SK-N-SH (cell line): ENCODE measurements at regions not wholly inside any gene's neighbourhood (a gene's known extent, or its start where the extent isn't known, plus 50 kb on each side); places are given as distances from the start of the nearest gene placed in this dataset.
"Not testable (repeated sequence)": the region's sequence is repeated elsewhere in the genome, so short reads cannot be mapped to it uniquely, and the experiment has no call there.

Source experiments
- CHD2 ChIP-seq: fragments of 150-350 bp; IDR thresholded peaks from 2 replicates; pipeline ENCODE4 v1.6.1; 2018; ENCODE audit warnings: low read length; ENCODE audit not compliant: partially characterized antibody
- EP300 ChIP-seq, 2 experiments: IDR thresholded peaks; 2 replicates each; pipeline versions ENCODE4 v1.4.0 to v1.6.1; 2012; ENCODE audit warnings: borderline replicate concordance in 1 of 2, low read depth in 1 of 2, low read length in 1 of 2
- EZH2phosphoT487 ChIP-seq: fragments of 200-600 bp; sonication (generic); IDR thresholded peaks from 2 replicates; pipeline ENCODE4 v1.6.1; 2017; ENCODE audit warnings: low read depth, mixed run types, mild to moderate bottlenecking, antibody characterized with exemption, moderate library complexity, borderline replicate concordance
- FOXJ3 ChIP-seq: sonication (generic); formaldehyde crosslinking; IDR thresholded peaks from 2 replicates; pipeline ENCODE4 v1.5.1; 2020; ENCODE audit warnings: mild to moderate bottlenecking, missing genetic modification reagents
- FOXM1 ChIP-seq: IDR thresholded peaks from 2 replicates; pipeline ENCODE4 v1.4.0; 2012; ENCODE audit warnings: low read depth, mild to moderate bottlenecking
- POLR2AphosphoS5 ChIP-seq: IDR thresholded peaks from 2 replicates; pipeline ENCODE4 v1.6.1; 2012; ENCODE audit warnings: low read depth, low read length
- RAD21 ChIP-seq: IDR thresholded peaks from 2 replicates; pipeline ENCODE4 v1.6.1; 2012; ENCODE audit warnings: mild to moderate bottlenecking, low read length
- RFX5 ChIP-seq: IDR thresholded peaks from 2 replicates; pipeline ENCODE4 v1.6.1; 2012; ENCODE audit warnings: mild to moderate bottlenecking, improper control_type of control experiment, low read length
- SMC3 ChIP-seq: IDR thresholded peaks from 2 replicates; pipeline ENCODE4 v1.6.1; 2012; ENCODE audit warnings: low read depth, low read length, improper control_type of control experiment
- TAF1 ChIP-seq: IDR thresholded peaks from 2 replicates; pipeline ENCODE4 v1.6.1; 2012; ENCODE audit warnings: low read depth, mild to moderate bottlenecking, low read length, moderate library complexity, borderline replicate concordance
- TF ChIP-seq, protein P1 (sequence below): fragments of 200-600 bp; sonication (generic); IDR thresholded peaks from 2 replicates; pipeline ENCODE4 v1.6.1; 2017; ENCODE audit warnings: antibody characterized with exemption, mild to moderate bottlenecking, moderate library complexity
- TF ChIP-seq, protein P2 (sequence below): fragments of 150-350 bp; IDR thresholded peaks from 2 replicates; pipeline ENCODE4 v1.6.1; 2016; ENCODE audit warnings: mild to moderate bottlenecking, low read depth, low read length
- TF ChIP-seq, protein P3 (sequence below): IDR thresholded peaks from 2 replicates; pipeline ENCODE4 v1.4.0; 2012; ENCODE audit warnings: low read depth
- TF ChIP-seq, protein P4 (sequence below): IDR thresholded peaks from 2 replicates; pipeline ENCODE4 v1.4.0; 2012; ENCODE audit warnings: low read depth, borderline replicate concordance

DNA sequence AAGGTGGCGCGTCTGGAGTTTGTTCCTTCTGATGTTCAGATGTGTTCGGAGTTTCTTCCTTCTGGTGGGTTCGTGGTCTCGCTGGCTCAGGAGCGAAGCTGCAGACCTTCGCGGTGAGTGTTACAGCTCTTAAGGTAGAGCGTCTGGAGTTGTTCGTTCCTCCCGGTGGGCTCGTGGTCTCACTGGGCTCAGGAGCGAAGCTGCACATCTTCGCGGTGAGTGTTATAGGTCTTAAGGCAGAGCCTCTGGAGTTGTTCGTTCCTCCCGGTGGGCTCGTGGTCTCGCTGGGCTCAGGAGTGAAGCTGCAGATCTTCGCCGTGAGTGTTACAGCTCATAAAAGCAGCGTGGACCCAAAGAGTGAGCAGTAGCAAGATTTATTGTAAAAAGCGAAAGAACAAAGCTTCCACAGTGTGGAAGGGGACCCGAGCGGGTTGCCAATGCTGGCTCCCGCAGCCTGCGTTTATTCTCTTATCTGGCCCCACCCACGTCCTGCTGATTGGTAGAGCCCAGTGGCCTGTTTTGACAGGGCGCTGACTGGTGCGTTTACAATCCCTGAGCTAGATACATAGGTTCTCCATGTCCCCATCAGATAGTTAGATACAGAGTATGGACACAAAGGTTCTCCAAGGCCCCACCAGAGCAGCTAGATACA is 322.5 kb upstream of the KCND2 start:
- TF ChIP-seq, protein P1, sequence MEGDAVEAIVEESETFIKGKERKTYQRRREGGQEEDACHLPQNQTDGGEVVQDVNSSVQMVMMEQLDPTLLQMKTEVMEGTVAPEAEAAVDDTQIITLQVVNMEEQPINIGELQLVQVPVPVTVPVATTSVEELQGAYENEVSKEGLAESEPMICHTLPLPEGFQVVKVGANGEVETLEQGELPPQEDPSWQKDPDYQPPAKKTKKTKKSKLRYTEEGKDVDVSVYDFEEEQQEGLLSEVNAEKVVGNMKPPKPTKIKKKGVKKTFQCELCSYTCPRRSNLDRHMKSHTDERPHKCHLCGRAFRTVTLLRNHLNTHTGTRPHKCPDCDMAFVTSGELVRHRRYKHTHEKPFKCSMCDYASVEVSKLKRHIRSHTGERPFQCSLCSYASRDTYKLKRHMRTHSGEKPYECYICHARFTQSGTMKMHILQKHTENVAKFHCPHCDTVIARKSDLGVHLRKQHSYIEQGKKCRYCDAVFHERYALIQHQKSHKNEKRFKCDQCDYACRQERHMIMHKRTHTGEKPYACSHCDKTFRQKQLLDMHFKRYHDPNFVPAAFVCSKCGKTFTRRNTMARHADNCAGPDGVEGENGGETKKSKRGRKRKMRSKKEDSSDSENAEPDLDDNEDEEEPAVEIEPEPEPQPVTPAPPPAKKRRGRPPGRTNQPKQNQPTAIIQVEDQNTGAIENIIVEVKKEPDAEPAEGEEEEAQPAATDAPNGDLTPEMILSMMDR = not testable (repeated sequence)
- TF ChIP-seq CHD2; SMC3; EP300 (IDR thresholded peaks at IDR 0.05; ENCODE audit: borderline replicate concordance in 1 of 2, low read depth in 1 of 2, low read length in 1 of 2); RAD21; POLR2AphosphoS5; FOXJ3; EZH2phosphoT487; TAF1; RFX5; FOXM1: not testable (repeated sequence)
- TF ChIP-seq, protein P2, sequence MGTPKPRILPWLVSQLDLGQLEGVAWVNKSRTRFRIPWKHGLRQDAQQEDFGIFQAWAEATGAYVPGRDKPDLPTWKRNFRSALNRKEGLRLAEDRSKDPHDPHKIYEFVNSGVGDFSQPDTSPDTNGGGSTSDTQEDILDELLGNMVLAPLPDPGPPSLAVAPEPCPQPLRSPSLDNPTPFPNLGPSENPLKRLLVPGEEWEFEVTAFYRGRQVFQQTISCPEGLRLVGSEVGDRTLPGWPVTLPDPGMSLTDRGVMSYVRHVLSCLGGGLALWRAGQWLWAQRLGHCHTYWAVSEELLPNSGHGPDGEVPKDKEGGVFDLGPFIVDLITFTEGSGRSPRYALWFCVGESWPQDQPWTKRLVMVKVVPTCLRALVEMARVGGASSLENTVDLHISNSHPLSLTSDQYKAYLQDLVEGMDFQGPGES = not testable (repeated sequence)
- TF ChIP-seq, protein P3, sequence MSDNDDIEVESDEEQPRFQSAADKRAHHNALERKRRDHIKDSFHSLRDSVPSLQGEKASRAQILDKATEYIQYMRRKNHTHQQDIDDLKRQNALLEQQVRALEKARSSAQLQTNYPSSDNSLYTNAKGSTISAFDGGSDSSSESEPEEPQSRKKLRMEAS = not testable (repeated sequence)
- TF ChIP-seq, protein P4, sequence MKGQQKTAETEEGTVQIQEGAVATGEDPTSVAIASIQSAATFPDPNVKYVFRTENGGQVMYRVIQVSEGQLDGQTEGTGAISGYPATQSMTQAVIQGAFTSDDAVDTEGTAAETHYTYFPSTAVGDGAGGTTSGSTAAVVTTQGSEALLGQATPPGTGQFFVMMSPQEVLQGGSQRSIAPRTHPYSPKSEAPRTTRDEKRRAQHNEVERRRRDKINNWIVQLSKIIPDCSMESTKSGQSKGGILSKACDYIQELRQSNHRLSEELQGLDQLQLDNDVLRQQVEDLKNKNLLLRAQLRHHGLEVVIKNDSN = not testable (repeated sequence)
